Right cardiac atrium (tissue), 5 donors: ENCODE measurements at regions not wholly inside any gene's neighbourhood (a gene's known extent, or its start where the extent isn't known, plus 50 kb on each side); places are given as distances from the start of the nearest gene placed in this dataset.
"Not testable (repeated sequence)": the region's sequence is repeated elsewhere in the genome, so short reads cannot be mapped to it uniquely, and the experiment has no call there.

Experiments
- ATAC-seq, 2 donors: fragments of 200-7000 bp; cut with Tn5 transposase; one replicate each; pipeline versions ENCODE4 v1.8.0 to v1.9.1; 2020; ENCODE audit warnings: moderate library complexity in 2 of 2, mild to moderate bottlenecking in 1 of 2
- DNase-seq, 3 donors: peaks; one replicate each; pipeline ENCODE4 v3.0.0-alpha.2; 2020
- H3K27ac ChIP-seq: one replicate; pipeline ENCODE4 v1.5.1; 2013; ENCODE audit warnings: mild to moderate bottlenecking, low read length, control low read depth, moderate library complexity
- H3K27me3 ChIP-seq: one replicate; pipeline ENCODE4 v1.6.1; 2013; ENCODE audit not compliant: control insufficient read depth, insufficient read depth
- H3K4me1 ChIP-seq: one replicate; pipeline ENCODE4 v1.6.1; 2013; ENCODE audit warnings: low read length; ENCODE audit not compliant: control insufficient read depth, insufficient read depth
- H3K4me3 ChIP-seq: one replicate; pipeline ENCODE4 v1.5.1; 2013; ENCODE audit warnings: low read length, control low read depth
- H3K9me3 ChIP-seq: one replicate; pipeline ENCODE4 v1.6.1; 2013; ENCODE audit warnings: low read length; ENCODE audit not compliant: control insufficient read depth
- WGBS: extraction: QIAGEN DNeasy Blood & Tissue Kit; methylation state at CpG from one replicate; pipeline ENCODE4 v1.1.7; 2013; 5-methylcytosine and 5-hydroxymethylcytosine counted together
- intact Hi-C, 4 donors: fragments of 100-400 bp; cut with DNase I; formaldehyde crosslinking; loops; one replicate each; pipeline versions ENCODE4 v1.11.0 to v1.14.0; 2022 to 2023
- donor health status: healthy with polysubstance abuse.
- donor health status: DM: no; HTN: yes; CAD: no.
- donor health status: DM: no; HTN: no; CAD: no.
- donor health status: DM: no; HTN: yes; CAD: no; lungs with severe emphysema.
- donor health status: DM: yes; HTN: yes; CAD: no.

GRCh38 chr21:9361615-9362014, 1159.8 kb upstream of the TPTE start:
- intact Hi-C loops, H3K27ac ChIP-seq, H3K27me3 ChIP-seq, ATAC-seq, H3K4me3 ChIP-seq, H3K4me1 ChIP-seq, H3K9me3 ChIP-seq: not testable (repeated sequence)
- WGBS: no CpG with 5 or more reads among the region's 1 CpG
- peak in 1 of 3 donors; percentile 1 for DNase-seq

GRCh38 chr21:9362309-9362708, 1159.1 kb upstream of the TPTE start:
- ATAC-seq, H3K9me3 ChIP-seq, intact Hi-C loops, H3K4me3 ChIP-seq, H3K4me1 ChIP-seq, H3K27ac ChIP-seq, H3K27me3 ChIP-seq: not testable (repeated sequence)
- 76% methylated on average over 7 of the region's 7 CpGs for WGBS
- peak; percentile 5 to 37 (median 29) for DNase-seq

- H3K27ac ChIP-seq, intact Hi-C loops, H3K4me3 ChIP-seq, H3K4me1 ChIP-seq, ATAC-seq, H3K9me3 ChIP-seq, H3K27me3 ChIP-seq: not testable (repeated sequence)
- WGBS: 51% methylated on average over 2 of the region's 5 CpGs
- DNase-seq: peak in 2 of 3 donors; percentile 25 to 44
Observed at GRCh38 chr21:9365815-9366214, 1155.6 kb upstream of the TPTE start.

GRCh38 chr21:9366578-9366977, 1154.8 kb upstream of the TPTE start:
- H3K4me3 ChIP-seq, intact Hi-C loops, ATAC-seq, H3K27ac ChIP-seq, H3K4me1 ChIP-seq, H3K9me3 ChIP-seq, H3K27me3 ChIP-seq: not testable (repeated sequence)
- WGBS: 80% methylated on average over 2 of the region's 3 CpGs
- DNase-seq: peak in 1 of 3 donors; percentile 18
